ENCODE measurements at regions not wholly inside any gene's neighbourhood (a gene's known extent, or its start where the extent isn't known, plus 50 kb on each side); places are given as distances from the start of the nearest gene placed in this dataset.

- Histone ChIP-seq H4K20me1 (ENCODE audit: insufficient read depth, low read depth, low read length) (no peaks in the 10 kb centered on the region), H3K4me3 (ENCODE audit: low read length) (no peak overlapping the region), H3K4me1 (ENCODE audit: low read length) (no peaks in the 10 kb centered on the region), H3K27me3 (ENCODE audit: low read length) (no peaks in the 10 kb centered on the region), H3K36me3 (ENCODE audit: insufficient read depth, low read length) (no peaks in the 10 kb centered on the region), H3K9me2 (replicated peaks; ENCODE audit: insufficient read depth, low read length) (no peaks in the 10 kb centered on the region), H2AFZ (ENCODE audit: low read length) (no peak overlapping the region), H3K4me2 (ENCODE audit: low read depth, low read length, poor library complexity, severe bottlenecking) (no peak overlapping the region), H3K79me2 (ENCODE audit: low read length) (no peaks in the 10 kb centered on the region), H3K9me3 (ENCODE audit: low read length) (no peaks in the 10 kb centered on the region), H3K9ac (ENCODE audit: low read length) (no peak overlapping the region), H3K27ac (ENCODE audit: low read length) (no peak overlapping the region)
- no peak for DNase-seq
Measured at GRCh38 chr7:35528381-35528977, 166.5 kb downstream of the HERPUD2 start.

GRCh38 chr7:35526645-35527044, 168.3 kb downstream of the HERPUD2 start:
- Histone ChIP-seq H3K36me3 (ENCODE audit: insufficient read depth, low read length) (no peaks in the 10 kb centered on the region), H2AFZ (ENCODE audit: low read length) (no peak overlapping the region), H3K4me3 (ENCODE audit: low read length) (no peak overlapping the region), H3K27ac (ENCODE audit: low read length) (no peak overlapping the region), H3K9me2 (replicated peaks; ENCODE audit: insufficient read depth, low read length) (no peaks in the 10 kb centered on the region), H3K4me2 (ENCODE audit: low read depth, low read length, poor library complexity, severe bottlenecking) (no peak overlapping the region), H3K27me3 (ENCODE audit: low read length) (no peaks in the 10 kb centered on the region), H3K79me2 (ENCODE audit: low read length) (no peaks in the 10 kb centered on the region), H3K9me3 (ENCODE audit: low read length) (no peaks in the 10 kb centered on the region), H3K4me1 (ENCODE audit: low read length) (no peaks in the 10 kb centered on the region), H4K20me1 (ENCODE audit: insufficient read depth, low read depth, low read length) (no peaks in the 10 kb centered on the region), H3K9ac (ENCODE audit: low read length) (no peak overlapping the region)
- DNase-seq: no peak

GRCh38 chr7:35524112-35524804, 170.7 kb downstream of the HERPUD2 start:
- Histone ChIP-seq H3K27ac (ENCODE audit: low read length) (no peak overlapping the region), H3K4me2 (ENCODE audit: low read depth, low read length, poor library complexity, severe bottlenecking) (no peak overlapping the region)

GRCh38 chr7:35523292-35523691, 171.6 kb downstream of the HERPUD2 start:
- Histone ChIP-seq H3K9me3 (ENCODE audit: low read length) (no peaks in the 10 kb centered on the region), H3K9ac (ENCODE audit: low read length) (no peak overlapping the region), H3K4me1 (ENCODE audit: low read length) (no peaks in the 10 kb centered on the region), H3K9me2 (replicated peaks; ENCODE audit: insufficient read depth, low read length) (no peaks in the 10 kb centered on the region), H3K4me2 (ENCODE audit: low read depth, low read length, poor library complexity, severe bottlenecking) (no peak overlapping the region), H3K27ac (ENCODE audit: low read length) (no peak overlapping the region), H3K4me3 (ENCODE audit: low read length) (no peak overlapping the region), H2AFZ (ENCODE audit: low read length) (no peak overlapping the region), H3K79me2 (ENCODE audit: low read length) (no peaks in the 10 kb centered on the region), H3K27me3 (ENCODE audit: low read length) (no peaks in the 10 kb centered on the region), H3K36me3 (ENCODE audit: insufficient read depth, low read length) (no peaks in the 10 kb centered on the region), H4K20me1 (ENCODE audit: insufficient read depth, low read depth, low read length) (no peaks in the 10 kb centered on the region)
- DNase-seq: no peak

More at GRCh38 chr7:35524112-35524804, 170.7 kb downstream of the HERPUD2 start:
- no peaks in the 10 kb centered on the region for H3K79me2 ChIP-seq (ENCODE audit: low read length)
- no peaks in the 10 kb centered on the region for H3K36me3 ChIP-seq (ENCODE audit: insufficient read depth, low read length)
- H3K4me1 ChIP-seq (ENCODE audit: low read length): no peaks in the 10 kb centered on the region
- no peak overlapping the region for H2AFZ ChIP-seq (ENCODE audit: low read length)
- H3K27me3 ChIP-seq (ENCODE audit: low read length): no peaks in the 10 kb centered on the region
- H3K9me2 ChIP-seq (replicated peaks; ENCODE audit: insufficient read depth, low read length): no peaks in the 10 kb centered on the region
- no peaks in the 10 kb centered on the region for H3K9me3 ChIP-seq (ENCODE audit: low read length)
- H3K4me3 ChIP-seq (ENCODE audit: low read length): no peak overlapping the region
- no peak overlapping the region for H3K9ac ChIP-seq (ENCODE audit: low read length)
- no peak for DNase-seq
- H4K20me1 ChIP-seq (ENCODE audit: insufficient read depth, low read depth, low read length): no peaks in the 10 kb centered on the region

GRCh38 chr7:35522697-35523096, 172.2 kb downstream of the HERPUD2 start:
- H3K79me2 ChIP-seq (ENCODE audit: low read length): no peaks in the 10 kb centered on the region
- no peak overlapping the region for H3K27ac ChIP-seq (ENCODE audit: low read length)
- H3K4me2 ChIP-seq (ENCODE audit: low read depth, low read length, poor library complexity, severe bottlenecking): no peak overlapping the region
- H3K9me3 ChIP-seq (ENCODE audit: low read length): no peaks in the 10 kb centered on the region
- H3K4me3 ChIP-seq (ENCODE audit: low read length): no peak overlapping the region
- no peaks in the 10 kb centered on the region for H4K20me1 ChIP-seq (ENCODE audit: insufficient read depth, low read depth, low read length)
- H3K36me3 ChIP-seq (ENCODE audit: insufficient read depth, low read length): no peaks in the 10 kb centered on the region
- no peak for DNase-seq
- H3K27me3 ChIP-seq (ENCODE audit: low read length): no peaks in the 10 kb centered on the region
- H2AFZ ChIP-seq (ENCODE audit: low read length): no peak overlapping the region
- no peak overlapping the region for H3K9ac ChIP-seq (ENCODE audit: low read length)
- no peaks in the 10 kb centered on the region for H3K9me2 ChIP-seq (replicated peaks; ENCODE audit: insufficient read depth, low read length)
- H3K4me1 ChIP-seq (ENCODE audit: low read length): no peaks in the 10 kb centered on the region

- no peak overlapping the region for H3K27ac ChIP-seq (ENCODE audit: low read length)
- no peaks in the 10 kb centered on the region for H3K27me3 ChIP-seq (ENCODE audit: low read length)
- H3K9me3 ChIP-seq (ENCODE audit: low read length): no peaks in the 10 kb centered on the region
- no peak overlapping the region for H3K4me2 ChIP-seq (ENCODE audit: low read depth, low read length, poor library complexity, severe bottlenecking)
- H3K9me2 ChIP-seq (replicated peaks; ENCODE audit: insufficient read depth, low read length): no peaks in the 10 kb centered on the region
- no peak overlapping the region for H3K9ac ChIP-seq (ENCODE audit: low read length)
- H4K20me1 ChIP-seq (ENCODE audit: insufficient read depth, low read depth, low read length): no peaks in the 10 kb centered on the region
- no peak overlapping the region for H3K4me3 ChIP-seq (ENCODE audit: low read length)
- H3K4me1 ChIP-seq (ENCODE audit: low read length): no peaks in the 10 kb centered on the region
- no peaks in the 10 kb centered on the region for H3K36me3 ChIP-seq (ENCODE audit: insufficient read depth, low read length)
- no peak for DNase-seq
- no peaks in the 10 kb centered on the region for H3K79me2 ChIP-seq (ENCODE audit: low read length)
- no peak overlapping the region for H2AFZ ChIP-seq (ENCODE audit: low read length)
Measured at GRCh38 chr7:35521941-35522340, 173.0 kb downstream of the HERPUD2 start.

- Histone ChIP-seq H3K4me3 (ENCODE audit: low read length) (no peak overlapping the region), H2AFZ (ENCODE audit: low read length) (no peak overlapping the region), H3K4me1 (ENCODE audit: low read length) (no peaks in the 10 kb centered on the region), H3K4me2 (ENCODE audit: low read depth, low read length, poor library complexity, severe bottlenecking) (no peak overlapping the region), H3K27ac (ENCODE audit: low read length) (no peak overlapping the region), H3K9me3 (ENCODE audit: low read length) (no peaks in the 10 kb centered on the region), H4K20me1 (ENCODE audit: insufficient read depth, low read depth, low read length) (no peaks in the 10 kb centered on the region), H3K9me2 (replicated peaks; ENCODE audit: insufficient read depth, low read length) (no peaks in the 10 kb centered on the region), H3K9ac (ENCODE audit: low read length) (no peak overlapping the region), H3K27me3 (ENCODE audit: low read length) (no peaks in the 10 kb centered on the region), H3K36me3 (ENCODE audit: insufficient read depth, low read length) (no peaks in the 10 kb centered on the region), H3K79me2 (ENCODE audit: low read length) (no peaks in the 10 kb centered on the region)
- no peak for DNase-seq
Measured at GRCh38 chr7:35520810-35521625, 173.9 kb downstream of the HERPUD2 start.

All from Karpas-422 (cell line).